ENCODE measurements at regions not wholly inside any gene's neighbourhood (a gene's known extent, or its start where the extent isn't known, plus 50 kb on each side); places are given as distances from the start of the nearest gene placed in this dataset.
"Not testable (repeated sequence)": the region's sequence is repeated elsewhere in the genome, so short reads cannot be mapped to it uniquely, and the experiment has no call there.

DNA sequence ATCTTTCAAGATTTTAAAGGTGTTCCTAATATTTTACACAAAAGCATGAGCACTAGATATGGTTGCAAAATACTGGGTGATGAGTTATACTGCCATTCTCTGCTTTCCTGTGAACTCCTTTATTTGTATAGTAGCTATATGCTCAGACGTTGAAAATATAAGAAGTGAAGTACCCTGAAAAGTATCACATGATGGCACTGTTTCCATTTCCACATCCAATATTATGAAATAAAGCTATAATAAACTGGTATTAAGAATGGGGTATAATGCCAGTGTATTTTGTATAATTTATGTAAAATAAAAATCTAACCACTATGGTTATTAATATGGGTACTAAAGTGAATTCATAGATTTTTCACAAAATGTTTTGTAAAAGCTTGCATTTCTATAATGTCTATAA, 79.6 kb upstream of the FOXP2 start:
- H3K36me3 ChIP-seq, result no peaks in the 10 kb centered on the region
- H3K9me3 ChIP-seq, result no peaks in the 10 kb centered on the region
- intact Hi-C loops (cut with DNase I), result no loop called here
- no peak overlapping the region for H3K4me3 ChIP-seq
- H3K4me1 ChIP-seq, result no peaks in the 10 kb centered on the region
- TF ChIP-seq, protein P1, sequence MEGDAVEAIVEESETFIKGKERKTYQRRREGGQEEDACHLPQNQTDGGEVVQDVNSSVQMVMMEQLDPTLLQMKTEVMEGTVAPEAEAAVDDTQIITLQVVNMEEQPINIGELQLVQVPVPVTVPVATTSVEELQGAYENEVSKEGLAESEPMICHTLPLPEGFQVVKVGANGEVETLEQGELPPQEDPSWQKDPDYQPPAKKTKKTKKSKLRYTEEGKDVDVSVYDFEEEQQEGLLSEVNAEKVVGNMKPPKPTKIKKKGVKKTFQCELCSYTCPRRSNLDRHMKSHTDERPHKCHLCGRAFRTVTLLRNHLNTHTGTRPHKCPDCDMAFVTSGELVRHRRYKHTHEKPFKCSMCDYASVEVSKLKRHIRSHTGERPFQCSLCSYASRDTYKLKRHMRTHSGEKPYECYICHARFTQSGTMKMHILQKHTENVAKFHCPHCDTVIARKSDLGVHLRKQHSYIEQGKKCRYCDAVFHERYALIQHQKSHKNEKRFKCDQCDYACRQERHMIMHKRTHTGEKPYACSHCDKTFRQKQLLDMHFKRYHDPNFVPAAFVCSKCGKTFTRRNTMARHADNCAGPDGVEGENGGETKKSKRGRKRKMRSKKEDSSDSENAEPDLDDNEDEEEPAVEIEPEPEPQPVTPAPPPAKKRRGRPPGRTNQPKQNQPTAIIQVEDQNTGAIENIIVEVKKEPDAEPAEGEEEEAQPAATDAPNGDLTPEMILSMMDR (IDR thresholded peaks at IDR 0.05), result no peak
- no peak for DNase-seq
- no peaks in the 10 kb centered on the region for H3K27me3 ChIP-seq
- H3K27ac ChIP-seq, result no peak overlapping the region
- no peak for ATAC-seq
- WGBS, 2 donors, result 32 to 38% methylated on average over 1 of the region's 1 CpG

DNA sequence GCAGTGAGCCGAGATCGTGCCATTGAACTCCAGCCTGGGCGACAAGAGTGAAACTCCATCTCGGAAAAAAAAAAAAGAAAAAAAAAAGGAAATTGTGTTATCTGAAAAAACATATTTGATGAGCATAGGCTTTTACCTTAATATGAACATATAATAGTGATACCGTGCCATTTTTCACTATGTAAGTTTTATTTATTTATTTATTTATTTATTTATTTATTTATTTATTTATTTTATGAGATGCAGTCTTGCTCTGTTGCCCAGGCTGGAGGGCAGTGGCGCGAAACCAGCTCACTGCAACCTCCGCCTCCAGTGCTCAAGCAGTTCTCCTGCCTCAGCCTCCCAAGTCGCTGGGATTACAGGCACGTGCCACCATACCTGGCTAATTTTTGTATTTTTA, 85.2 kb upstream of the FOXP2 start:
- DNase-seq; H3K36me3 ChIP-seq; ATAC-seq; H3K9me3 ChIP-seq; H3K4me3 ChIP-seq; H3K27me3 ChIP-seq; H3K27ac ChIP-seq; H3K4me1 ChIP-seq; intact Hi-C loops (cut with DNase I): not testable (repeated sequence)
- WGBS, 2 donors, result 85 to 97% methylated on average over 10 of the region's 10 CpGs

DNA sequence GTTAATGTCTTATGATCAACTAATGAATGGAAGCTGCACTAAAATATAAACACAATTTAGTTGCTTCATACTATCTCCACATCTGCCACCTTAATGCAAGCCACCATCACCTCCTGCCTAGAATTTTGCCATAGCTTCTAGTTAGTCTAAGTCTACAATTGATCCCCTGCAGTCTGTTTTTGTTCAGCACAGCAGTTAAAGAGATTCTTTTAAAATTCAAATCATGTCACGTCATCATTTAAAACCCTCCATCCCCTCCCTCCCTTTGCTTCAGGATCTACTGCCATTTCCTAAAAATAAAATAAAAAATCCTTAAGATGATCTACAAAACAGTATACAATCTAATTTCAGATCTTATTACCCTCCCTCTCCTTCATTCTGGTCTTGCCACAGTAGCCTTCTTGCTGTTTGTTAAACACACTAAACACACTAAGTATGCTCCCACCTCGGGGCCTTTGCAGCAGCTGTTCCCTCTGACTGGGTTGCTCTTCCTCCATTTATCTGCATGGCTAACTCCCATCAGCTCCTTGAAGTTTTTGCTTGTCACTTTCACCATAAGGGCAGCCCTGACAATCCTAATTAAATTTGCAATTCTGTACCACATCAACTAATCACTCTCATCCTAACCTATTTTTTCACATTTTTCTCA, 97.0 kb upstream of the FOXP2 start:
- Histone ChIP-seq H3K27ac (no peak overlapping the region), H3K4me3 (no peak overlapping the region), H3K9me3 (no peaks in the 10 kb centered on the region), H3K4me1 (no peaks in the 10 kb centered on the region), H3K36me3 (no peaks in the 10 kb centered on the region), H3K27me3 (no peaks in the 10 kb centered on the region)
- DNase-seq, result no peak
- no peak for ATAC-seq
- TF ChIP-seq, protein P1 (IDR thresholded peaks at IDR 0.05), result no peak
- WGBS, 2 donors, result 23 to 32% methylated on average over 2 of the region's 2 CpGs
- intact Hi-C loops (cut with DNase I), result no loop called here

DNA sequence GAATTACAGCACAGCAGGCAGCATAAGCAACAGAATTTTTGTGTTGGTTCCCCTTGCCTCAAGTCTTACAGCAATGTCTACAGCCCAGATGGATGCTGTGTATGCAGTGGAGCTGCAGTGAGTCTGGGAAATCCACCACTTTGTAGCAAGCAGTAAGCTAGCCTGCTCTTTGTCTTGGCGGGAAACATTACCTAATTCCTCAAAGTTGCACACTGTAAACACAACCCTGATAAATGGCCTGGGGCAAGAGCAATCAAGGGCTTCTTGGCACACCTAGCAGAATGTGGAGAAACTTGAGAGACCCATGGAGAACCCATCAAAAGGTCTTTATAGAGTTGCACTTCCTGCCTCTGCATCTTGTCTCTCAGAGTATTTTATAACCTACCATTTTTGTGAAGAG, 102.0 kb upstream of the FOXP2 start:
- H3K4me3 ChIP-seq, result no peak overlapping the region
- DNase-seq (no peak), ATAC-seq (no peak)
- H3K27ac ChIP-seq, result no peak overlapping the region
- intact Hi-C loops (cut with DNase I), result no loop called here
- H3K4me1 ChIP-seq, result no peaks in the 10 kb centered on the region
- WGBS, 2 donors, result 86 to 92% methylated on average over 1 of the region's 1 CpG
- TF ChIP-seq, protein P1 (IDR thresholded peaks at IDR 0.05), result no peak
- H3K27me3 ChIP-seq, result no peaks in the 10 kb centered on the region
- no peaks in the 10 kb centered on the region for H3K36me3 ChIP-seq
- no peaks in the 10 kb centered on the region for H3K9me3 ChIP-seq

DNA sequence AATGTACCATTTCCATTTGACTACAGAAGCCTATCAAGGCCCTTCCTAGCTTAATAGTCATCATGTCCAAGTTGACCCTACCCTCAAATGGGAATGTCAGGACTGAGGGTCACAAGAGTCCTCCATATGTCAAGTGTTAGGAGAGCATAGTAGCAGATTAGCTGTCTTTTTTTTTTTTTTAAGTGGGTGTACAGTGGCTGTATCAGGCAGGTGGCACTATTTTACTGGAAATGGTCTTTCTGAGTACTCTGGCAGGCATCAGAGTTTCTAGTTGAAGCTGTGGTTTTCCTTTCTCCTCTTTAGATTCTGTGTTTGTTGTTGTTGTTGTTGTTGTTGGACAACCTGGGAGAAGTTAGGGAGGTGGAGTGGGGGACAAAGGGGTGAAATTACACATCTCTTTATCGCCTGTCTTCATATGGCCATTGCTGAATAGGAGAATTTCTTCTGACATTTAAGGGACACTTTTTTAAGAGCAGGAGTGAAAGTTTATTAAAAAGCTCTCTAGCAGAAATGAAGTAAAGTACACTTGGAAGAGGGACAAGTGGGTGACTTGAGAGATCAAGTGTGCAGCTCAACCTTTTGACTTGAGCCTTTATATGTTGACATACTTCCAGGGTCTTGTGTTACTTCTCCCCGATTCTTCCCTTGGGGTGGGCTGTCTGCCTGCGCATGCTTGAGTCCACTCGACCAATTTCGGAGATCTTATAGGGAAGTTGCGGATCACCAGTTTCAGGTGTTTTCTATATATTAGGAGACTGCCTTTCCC, 104.1 kb upstream of the FOXP2 start:
- WGBS, 2 donors, result 94 to 97% methylated on average over 6 of the region's 6 CpGs

More for the DNA sequence above, 104.1 kb upstream of the FOXP2 start:
- H3K36me3 ChIP-seq, result no peaks in the 10 kb centered on the region
- TF ChIP-seq, protein P1 (IDR thresholded peaks at IDR 0.05), result no peak
- intact Hi-C loops (cut with DNase I), result no loop called here
- no peaks in the 10 kb centered on the region for H3K4me1 ChIP-seq
- ATAC-seq, result no peak
- no peak overlapping the region for H3K27ac ChIP-seq
- H3K4me3 ChIP-seq, result no peak overlapping the region
- no peak for DNase-seq
- no peaks in the 10 kb centered on the region for H3K27me3 ChIP-seq
- no peaks in the 10 kb centered on the region for H3K9me3 ChIP-seq

Data from heart right ventricle (tissue), 16 donors.